Osteoblast (primary cell): ENCODE measurements at regions not wholly inside any gene's neighbourhood (a gene's known extent, or its start where the extent isn't known, plus 50 kb on each side); places are given as distances from the start of the nearest gene placed in this dataset.

Experiments used
- DNase-seq: peaks from one replicate; pipeline ENCODE4 v3.0.0; 2011; ENCODE audit warnings: low spot score, mixed read lengths; ENCODE audit not compliant: insufficient read length; ENCODE audit errors: missing footprints
- H2AFZ ChIP-seq: 2 replicates; pipeline ENCODE4 v1.6.0; 2011; ENCODE audit warnings: mild to moderate bottlenecking, low read length
- H3K27ac ChIP-seq: 2 replicates; pipeline ENCODE4 v1.5.1; 2011; ENCODE audit warnings: mild to moderate bottlenecking, low read depth, low read length, moderate library complexity
- H3K27me3 ChIP-seq: 2 replicates; pipeline ENCODE4 v1.6.0; 2012; ENCODE audit warnings: mild to moderate bottlenecking, control low read depth, inconsistent platforms, low read length, moderate library complexity; ENCODE audit not compliant: insufficient read depth
- H3K36me3 ChIP-seq: 2 replicates; pipeline ENCODE4 v1.5.1; 2011; ENCODE audit warnings: mild to moderate bottlenecking, low read length, control low read depth, moderate library complexity; ENCODE audit not compliant: insufficient read depth
- H3K4me1 ChIP-seq: 2 replicates; pipeline ENCODE4 v1.5.1; 2011; ENCODE audit warnings: mild to moderate bottlenecking, low read length, control low read depth, moderate library complexity; ENCODE audit not compliant: insufficient read depth
- H3K4me2 ChIP-seq: 2 replicates; pipeline ENCODE4 v1.6.0; 2011; ENCODE audit warnings: mild to moderate bottlenecking, low read length; ENCODE audit not compliant: insufficient read depth
- H3K4me3 ChIP-seq: fragments of 200-600 bp; sonication (generic); 3 replicates; pipeline ENCODE4 v1.5.1; 2012; ENCODE audit warnings: mild to moderate bottlenecking, low read length, inconsistent platforms; ENCODE audit not compliant: insufficient read depth
- H3K79me2 ChIP-seq: 2 replicates; pipeline ENCODE4 v1.6.0; 2012; ENCODE audit warnings: mild to moderate bottlenecking, low read length, control low read depth, inconsistent platforms; ENCODE audit not compliant: insufficient read depth
- H3K9me3 ChIP-seq: 2 replicates; pipeline ENCODE4 v1.5.1; 2011; ENCODE audit warnings: low read depth, low read length, control low read depth
- H4K20me1 ChIP-seq: 2 replicates; pipeline ENCODE4 v1.6.0; 2012; ENCODE audit warnings: mild to moderate bottlenecking, low read length, control low read depth; ENCODE audit not compliant: insufficient read depth
- TF ChIP-seq, protein P1 (sequence below): IDR thresholded peaks from 2 replicates; pipeline ENCODE4 v1.5.1; 2011; ENCODE audit warnings: mild to moderate bottlenecking, low read depth, low read length, moderate library complexity; ENCODE audit errors: extremely low read depth

DNA sequence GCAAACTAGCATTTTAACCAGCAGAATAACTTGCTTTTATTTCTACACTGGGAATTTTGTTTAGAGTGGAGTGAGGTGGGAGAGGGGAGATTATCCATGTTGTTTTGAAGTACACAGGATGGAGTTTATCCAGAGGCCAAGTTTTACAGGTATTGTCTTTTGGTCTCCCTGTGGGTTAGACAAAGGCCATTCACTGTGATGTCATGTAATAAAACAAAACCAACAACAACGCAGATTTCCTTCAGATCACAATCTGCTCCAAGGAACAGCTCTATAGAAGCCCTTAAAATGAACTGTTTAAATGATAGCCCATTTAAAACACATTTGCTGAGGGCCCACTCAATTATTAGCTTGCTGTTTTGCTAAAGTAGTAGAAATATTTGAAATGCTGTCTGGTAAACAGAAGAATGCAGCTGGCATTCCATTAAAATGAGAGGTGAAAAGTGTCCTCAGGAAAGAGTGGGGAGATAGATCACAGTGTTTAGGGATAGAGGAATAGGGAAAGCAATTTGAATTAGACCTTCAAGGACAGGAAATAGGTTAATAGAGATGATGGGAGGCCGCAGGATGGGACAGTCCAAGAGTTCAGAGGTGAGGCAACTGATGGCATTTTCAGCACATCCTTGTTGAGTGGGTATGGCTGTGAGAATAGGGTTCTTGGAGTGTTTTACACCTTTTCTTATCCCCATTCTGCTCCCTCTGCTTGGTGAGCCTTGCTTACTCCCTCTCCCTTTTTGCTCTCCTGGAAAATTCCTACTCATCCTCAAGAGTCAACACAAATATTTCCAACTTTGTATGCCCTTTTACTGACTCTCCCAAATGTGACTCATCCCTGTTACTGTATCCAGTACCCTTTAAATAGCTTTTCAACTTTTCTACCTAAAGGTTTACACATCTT, 140.1 kb upstream of the NR3C1 start:
- no peak overlapping the region for H2AFZ ChIP-seq
- peaks cover 1% of the 10 kb centered on the region for H3K9me3 ChIP-seq
- peak overlapping the region; percentile 43 for H3K4me3 ChIP-seq
- no peaks in the 10 kb centered on the region for H3K27me3 ChIP-seq
- no peaks in the 10 kb centered on the region for H4K20me1 ChIP-seq
- H3K4me2 ChIP-seq: peak overlapping the region; percentile 70
- H3K27ac ChIP-seq: peak overlapping the region; percentile 77
- peak; percentile 13 for DNase-seq
- TF ChIP-seq, protein P1, sequence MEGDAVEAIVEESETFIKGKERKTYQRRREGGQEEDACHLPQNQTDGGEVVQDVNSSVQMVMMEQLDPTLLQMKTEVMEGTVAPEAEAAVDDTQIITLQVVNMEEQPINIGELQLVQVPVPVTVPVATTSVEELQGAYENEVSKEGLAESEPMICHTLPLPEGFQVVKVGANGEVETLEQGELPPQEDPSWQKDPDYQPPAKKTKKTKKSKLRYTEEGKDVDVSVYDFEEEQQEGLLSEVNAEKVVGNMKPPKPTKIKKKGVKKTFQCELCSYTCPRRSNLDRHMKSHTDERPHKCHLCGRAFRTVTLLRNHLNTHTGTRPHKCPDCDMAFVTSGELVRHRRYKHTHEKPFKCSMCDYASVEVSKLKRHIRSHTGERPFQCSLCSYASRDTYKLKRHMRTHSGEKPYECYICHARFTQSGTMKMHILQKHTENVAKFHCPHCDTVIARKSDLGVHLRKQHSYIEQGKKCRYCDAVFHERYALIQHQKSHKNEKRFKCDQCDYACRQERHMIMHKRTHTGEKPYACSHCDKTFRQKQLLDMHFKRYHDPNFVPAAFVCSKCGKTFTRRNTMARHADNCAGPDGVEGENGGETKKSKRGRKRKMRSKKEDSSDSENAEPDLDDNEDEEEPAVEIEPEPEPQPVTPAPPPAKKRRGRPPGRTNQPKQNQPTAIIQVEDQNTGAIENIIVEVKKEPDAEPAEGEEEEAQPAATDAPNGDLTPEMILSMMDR: no peak
- peaks cover 26% of the 10 kb centered on the region for H3K4me1 ChIP-seq
- no peaks in the 10 kb centered on the region for H3K79me2 ChIP-seq
- H3K36me3 ChIP-seq: no peaks in the 10 kb centered on the region

DNA sequence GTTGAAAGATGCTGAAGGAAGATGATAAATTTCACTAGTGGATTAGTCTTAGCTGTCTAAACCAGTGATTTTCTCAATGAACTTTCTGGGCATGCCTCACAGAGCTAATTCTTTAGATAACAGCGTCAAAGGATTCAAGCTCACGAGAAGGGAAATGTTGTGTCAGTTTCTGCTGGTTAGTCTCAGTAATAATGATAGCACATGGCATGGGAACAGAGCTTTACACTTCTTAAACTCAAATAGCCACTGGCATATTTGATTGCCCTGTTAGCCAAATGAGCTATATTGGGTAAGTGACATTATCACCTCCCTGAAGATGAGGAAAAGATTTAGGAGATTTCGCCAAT, 139.3 kb upstream of the NR3C1 start:
- H4K20me1 ChIP-seq: no peaks in the 10 kb centered on the region
- H3K4me2 ChIP-seq: no peak overlapping the region
- peaks cover 1% of the 10 kb centered on the region for H3K9me3 ChIP-seq
- no peaks in the 10 kb centered on the region for H3K27me3 ChIP-seq
- peaks cover 26% of the 10 kb centered on the region for H3K4me1 ChIP-seq
- H2AFZ ChIP-seq: peak overlapping the region; percentile 14
- H3K36me3 ChIP-seq: no peaks in the 10 kb centered on the region
- H3K79me2 ChIP-seq: no peaks in the 10 kb centered on the region
- no peak for DNase-seq
- TF ChIP-seq, protein P1: no peak
- H3K4me3 ChIP-seq: no peak overlapping the region
- H3K27ac ChIP-seq: peak overlapping the region; percentile 22

GRCh38 chr5:143541943-143542797, 138.7 kb upstream of the NR3C1 start:
- TF ChIP-seq, protein P1: no peak

DNA sequence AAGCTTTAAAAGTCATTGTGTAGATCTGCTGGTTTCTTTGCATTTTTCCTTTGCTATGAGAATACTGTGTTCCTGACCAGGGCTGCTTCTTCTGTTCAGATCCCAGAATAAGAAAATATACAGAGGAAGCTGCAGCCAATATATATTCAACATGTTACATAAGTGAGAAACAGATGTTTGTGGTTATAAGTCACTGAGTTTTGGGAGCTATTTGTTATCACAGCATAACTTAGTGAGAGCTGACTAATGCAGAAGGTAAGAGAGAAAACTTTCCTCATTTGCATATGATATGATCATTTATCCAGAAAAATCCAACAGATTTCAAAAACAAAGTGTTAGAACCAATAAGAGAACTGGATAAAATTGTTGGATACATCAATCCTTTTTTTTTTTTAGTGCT, 136.3 kb upstream of the NR3C1 start:
- no peak for DNase-seq
- H3K9me3 ChIP-seq: peaks cover 1% of the 10 kb centered on the region
- H3K4me3 ChIP-seq: no peak overlapping the region
- TF ChIP-seq, protein P1: no peak
- H3K4me1 ChIP-seq: peaks cover 35% of the 10 kb centered on the region
- H3K36me3 ChIP-seq: no peaks in the 10 kb centered on the region
- no peak overlapping the region for H3K27ac ChIP-seq
- no peak overlapping the region for H3K4me2 ChIP-seq
- H2AFZ ChIP-seq: no peak overlapping the region
- no peaks in the 10 kb centered on the region for H3K79me2 ChIP-seq
- H3K27me3 ChIP-seq: no peaks in the 10 kb centered on the region
- no peaks in the 10 kb centered on the region for H4K20me1 ChIP-seq

More at GRCh38 chr5:143541943-143542797, 138.7 kb upstream of the NR3C1 start:
- Histone ChIP-seq H3K4me3 (no peak overlapping the region), H3K79me2 (no peaks in the 10 kb centered on the region), H3K27me3 (no peaks in the 10 kb centered on the region), H3K4me1 (peaks cover 26% of the 10 kb centered on the region), H4K20me1 (no peaks in the 10 kb centered on the region), H2AFZ (peak overlapping the region; percentile 14), H3K36me3 (no peaks in the 10 kb centered on the region), H3K4me2 (no peak overlapping the region), H3K27ac (peak overlapping the region; percentile 20), H3K9me3 (peaks cover 1% of the 10 kb centered on the region)
- DNase-seq: no peak
